A549 (cell line): ENCODE measurements at regions not wholly inside any gene's neighbourhood (a gene's known extent, or its start where the extent isn't known, plus 50 kb on each side); places are given as distances from the start of the nearest gene placed in this dataset.

Source experiments
- ATAC-seq, 2 experiments: fragments of 200-7000 bp in 1 of 2; fragments of >200 bp in 1 of 2; cut with Nextera tagmentation in 1 of 2; cut with Tn5 transposase in 1 of 2; 3 replicates each; pipeline versions ENCODE4 v1.8.0 to v1.9.1; 2018 to 2020; ENCODE audit warnings: mild to moderate bottlenecking in 1 of 2, moderate library complexity in 1 of 2
- CTCF ChIA-PET: fragments of 300-600 bp; sonication (Branson Sonifier 250); formaldehyde crosslinking; extraction: SDS; loops from one replicate; lab custom pipeline; 2021; ENCODE audit warnings: antibody characterized with exemption, inconsistent platforms; lab: Yijun Ruan, JAX
- POLR2A ChIA-PET: fragments of 350-600 bp; formaldehyde crosslinking; extraction: SDS; loops from one replicate; lab custom pipeline; 2021; ENCODE audit warnings: antibody characterized with exemption, inconsistent platforms; lab: Yijun Ruan, JAX
- DNase-seq, 2 experiments: peaks; one replicate each; pipeline versions ENCODE4 v3.0.0 to v3.0.0-alpha.2; 2011 to 2016; ENCODE audit warnings: low read depth in 1 of 2, low spot score in 1 of 2
- FAIRE-seq: peaks from 2 replicates; lab custom pipeline; 2011; peaks lifted over from hg19 to GRCh38; lab: Jason Lieb, UNC
- H3K27ac ChIP-seq, 2 experiments: fragments of >200 bp; sonication (Bioruptor Twin); formaldehyde crosslinking; 3 replicates each; pipeline ENCODE4 v1.5.1; 2016 to 2017
- H3K4me1 ChIP-seq: fragments of >200 bp; sonication (Bioruptor Twin); formaldehyde crosslinking; 3 replicates; pipeline ENCODE4 v1.6.1; 2016
- H3K4me2 ChIP-seq: fragments of >200 bp; sonication (Bioruptor Twin); formaldehyde crosslinking; 3 replicates; pipeline ENCODE4 v1.6.1; 2016
- H3K4me3 ChIP-seq: fragments of >200 bp; sonication (Bioruptor Twin); formaldehyde crosslinking; 3 replicates; pipeline ENCODE4 v1.5.1; 2016
- H3K9me3 ChIP-seq: fragments of >200 bp; sonication (Bioruptor Twin); formaldehyde crosslinking; 3 replicates; pipeline ENCODE4 v1.6.1; 2016
- CBX2 ChIP-seq: fragments of 200-600 bp; sonication (generic); IDR thresholded peaks from 2 replicates; pipeline ENCODE4 v1.6.1; 2016; ENCODE audit warnings: low read depth, mild to moderate bottlenecking, borderline replicate concordance
- CBX8 ChIP-seq: fragments of 200-600 bp; sonication (generic); IDR thresholded peaks from 2 replicates; pipeline ENCODE4 v1.6.1; 2016
- CEBPB ChIP-seq, 2 experiments: fragments of >200 bp in 1 of 2; sonication (Bioruptor Twin) in 1 of 2; formaldehyde crosslinking in 1 of 2; IDR thresholded peaks; 2 replicates each; pipeline ENCODE4 v1.6.1; 2012 to 2016
- CHD4 ChIP-seq: fragments of 200-600 bp; sonication (generic); IDR thresholded peaks from 2 replicates; pipeline ENCODE4 v1.6.1; 2016; ENCODE audit warnings: antibody characterized with exemption, mild to moderate bottlenecking, borderline replicate concordance
- EP300 ChIP-seq, 2 experiments: fragments of >200 bp; sonication (Bioruptor Twin); formaldehyde crosslinking; IDR thresholded peaks; 2 replicates in 1 of 2; 3 replicates in 1 of 2; pipeline ENCODE4 v1.6.1; 2016 to 2017
- FOXS1 ChIP-seq: fragments of 250-450 bp; sonication (Bioruptor Pico); IDR thresholded peaks from 2 replicates; pipeline ENCODE4 v1.5.0; 2020; ENCODE audit warnings: mild to moderate bottlenecking, moderate library complexity
- HDAC2 ChIP-seq: fragments of 200-600 bp; sonication (generic); IDR thresholded peaks from 2 replicates; pipeline ENCODE4 v1.6.1; 2016
- HMGXB4 ChIP-seq: fragments of 250-450 bp; sonication (Bioruptor Pico); IDR thresholded peaks from 2 replicates; pipeline ENCODE4 v1.5.0; 2021; ENCODE audit warnings: mild to moderate bottlenecking, moderate library complexity, borderline replicate concordance
- MAFK ChIP-seq: fragments of 450-650 bp; IDR thresholded peaks from 2 replicates; pipeline ENCODE4 v1.6.1; 2014; ENCODE audit not compliant: partially characterized antibody
- MYC ChIP-seq: IDR thresholded peaks from 2 replicates; pipeline ENCODE4 v1.6.1; 2012; ENCODE audit warnings: mild to moderate bottlenecking, inconsistent platforms, low read length, improper control_type of control experiment, borderline replicate concordance
- NFE2L2 ChIP-seq: fragments of 150-350 bp; conservative IDR thresholded peaks from 2 replicates; pipeline ENCODE4 v1.6.1; 2014; ENCODE audit warnings: low read length
- NPAS2 ChIP-seq: fragments of 250-450 bp; sonication (Bioruptor Pico); IDR thresholded peaks from 2 replicates; pipeline ENCODE4 v1.8.0; 2022; ENCODE audit warnings: mild to moderate bottlenecking, moderate library complexity, borderline replicate concordance
- NR3C1 ChIP-seq: fragments of >200 bp; sonication (Bioruptor Twin); formaldehyde crosslinking; IDR thresholded peaks from 3 replicates; pipeline ENCODE4 v1.6.1; 2017
- PHF8 ChIP-seq: fragments of 200-600 bp; sonication (generic); IDR thresholded peaks from 2 replicates; pipeline ENCODE4 v1.6.1; 2016; ENCODE audit warnings: low read depth, mild to moderate bottlenecking, antibody characterized with exemption, moderate library complexity, borderline replicate concordance
- POLR2A ChIP-seq: IDR thresholded peaks from 2 replicates; pipeline ENCODE4 v1.6.1; 2012; ENCODE audit warnings: mild to moderate bottlenecking, low read length
- RCOR1 ChIP-seq: fragments of 150-350 bp; IDR thresholded peaks from 2 replicates; pipeline ENCODE4 v1.6.1; 2014; ENCODE audit warnings: antibody characterized with exemption, low read length, low read depth
- REST ChIP-seq: fragments of 200-600 bp; sonication (generic); IDR thresholded peaks from 2 replicates; pipeline ENCODE4 v1.6.1; 2016; ENCODE audit warnings: antibody characterized with exemption, mild to moderate bottlenecking, moderate library complexity
- SREBF2 ChIP-seq: fragments of 450-650 bp; IDR thresholded peaks from 2 replicates; pipeline ENCODE4 v1.6.1; 2014; ENCODE audit warnings: mild to moderate bottlenecking, moderate library complexity
- TP53 ChIP-seq: fragments of 250-450 bp; sonication (Bioruptor Pico); IDR thresholded peaks from 2 replicates; pipeline ENCODE4 v1.5.0; 2021; ENCODE audit warnings: mild to moderate bottlenecking, moderate library complexity
- ZC3H11A ChIP-seq: fragments of 450-650 bp; IDR thresholded peaks from 2 replicates; pipeline ENCODE4 v1.6.1; 2014; ENCODE audit warnings: antibody characterized with exemption, mild to moderate bottlenecking
- ZSCAN20 ChIP-seq: fragments of 250-450 bp; sonication (Bioruptor Pico); IDR thresholded peaks from 2 replicates; pipeline ENCODE4 v1.8.0; 2022; ENCODE audit warnings: mild to moderate bottlenecking, moderate library complexity
- WGBS: methylation state at CpG from one replicate; pipeline ENCODE4 v1.1.6; 2017; ENCODE audit errors: missing lambda C conversion rate; 5-methylcytosine and 5-hydroxymethylcytosine counted together
- TF ChIP-seq, protein P1 (sequence below): IDR thresholded peaks from 2 replicates; pipeline ENCODE4 v1.6.1; 2012; ENCODE audit warnings: low read depth, borderline replicate concordance

GRCh38 chr4:112801341-112801740 is 164.4 kb downstream of the LARP7 start (continued):
- TF ChIP-seq REST = no peak
- TF ChIP-seq SREBF2 = no peak

DNA sequence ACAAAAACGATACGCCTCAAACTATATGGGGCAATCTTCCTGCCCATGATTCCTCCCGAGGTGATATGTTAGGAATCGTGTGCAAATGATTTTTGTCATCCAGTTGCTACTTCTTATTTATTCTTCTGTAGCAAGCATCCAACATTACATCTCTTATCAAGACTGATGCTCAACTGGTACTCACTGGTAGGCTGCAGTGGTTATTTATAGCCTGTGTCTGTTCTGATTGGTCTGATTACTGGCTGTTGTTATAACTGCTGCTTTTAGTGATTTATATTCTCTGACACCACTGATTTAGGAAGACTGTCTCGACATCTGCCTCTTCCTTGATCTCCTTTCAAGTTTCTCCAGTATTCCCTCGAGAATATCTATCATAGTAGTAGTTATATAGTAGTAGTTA is 165.8 kb downstream of the LARP7 start:
- no peak for FAIRE-seq

DNA sequence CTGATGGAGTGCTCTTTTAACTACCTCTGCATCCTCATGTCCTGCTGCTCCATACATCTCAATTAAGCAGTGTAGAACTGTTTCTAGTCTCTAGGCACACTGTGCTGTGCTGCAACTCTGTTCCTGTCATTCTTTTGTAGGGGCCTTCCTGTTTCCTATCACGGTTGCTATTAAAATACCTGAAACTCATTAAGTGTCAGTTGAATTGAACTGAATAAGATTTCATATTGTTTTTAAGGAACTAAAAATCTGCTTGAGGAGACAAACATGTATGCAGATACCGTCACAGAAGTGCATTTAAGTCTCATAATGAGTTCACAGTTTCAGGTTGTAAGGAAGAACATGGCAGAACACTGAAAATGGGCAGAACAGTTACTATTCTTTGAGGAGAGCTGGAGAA is 170.1 kb downstream of the LARP7 start:
- Histone ChIP-seq H3K4me2 (no peak overlapping the region), H3K4me1 (no peaks in the 10 kb centered on the region), H3K4me3 (no peak overlapping the region), H3K27ac (no peak overlapping the region)
- ATAC-seq (no peak), DNase-seq (no peak)
- no peak for TF ChIP-seq ZSCAN20
- TF ChIP-seq CEBPB (IDR thresholded peaks at IDR 0.05) = no peak
- no peak for TF ChIP-seq ZC3H11A
- no peak for TF ChIP-seq EP300 (IDR thresholded peaks at IDR 0.05)
- TF ChIP-seq POLR2A = no peak
- no peak for TF ChIP-seq NFE2L2
- no peak for TF ChIP-seq NR3C1
- no peak for TF ChIP-seq HDAC2
- TF ChIP-seq, all 56 proteins: peak for 0
- ChIA-PET CTCF (no interaction called here), POLR2A (no interaction called here)
- WGBS = 76% methylated on average over 2 of the region's 2 CpGs
- no peaks in the 10 kb centered on the region for H3K9me3 ChIP-seq
- FAIRE-seq = no peak

More for the DNA sequence above, 165.8 kb downstream of the LARP7 start:
- DNase-seq (no peak), ATAC-seq (no peak)
- Histone ChIP-seq H3K27ac (no peak overlapping the region), H3K9me3 (no peaks in the 10 kb centered on the region), H3K4me1 (no peaks in the 10 kb centered on the region), H3K4me3 (no peak overlapping the region), H3K4me2 (no peak overlapping the region)
- TF ChIP-seq TP53 (CRISPR knock-in tag) = no peak
- TF ChIP-seq HDAC2 = no peak
- no peak for TF ChIP-seq CBX2
- TF ChIP-seq, protein P1, sequence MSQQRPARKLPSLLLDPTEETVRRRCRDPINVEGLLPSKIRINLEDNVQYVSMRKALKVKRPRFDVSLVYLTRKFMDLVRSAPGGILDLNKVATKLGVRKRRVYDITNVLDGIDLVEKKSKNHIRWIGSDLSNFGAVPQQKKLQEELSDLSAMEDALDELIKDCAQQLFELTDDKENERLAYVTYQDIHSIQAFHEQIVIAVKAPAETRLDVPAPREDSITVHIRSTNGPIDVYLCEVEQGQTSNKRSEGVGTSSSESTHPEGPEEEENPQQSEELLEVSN = no peak
- TF ChIP-seq ZC3H11A = no peak
- no peak for TF ChIP-seq PHF8
- no peak for TF ChIP-seq FOXS1
- TF ChIP-seq CBX8 = no peak
- no peak for TF ChIP-seq RCOR1
- no peak for TF ChIP-seq NPAS2
- no peak for TF ChIP-seq CHD4
- no peak for TF ChIP-seq MAFK
- no peak for TF ChIP-seq HMGXB4 (CRISPR knock-in tag)
- no peak for TF ChIP-seq MYC
- WGBS = 36% methylated on average over 6 of the region's 6 CpGs
- ChIA-PET CTCF (no interaction called here), POLR2A (no interaction called here)
